ENCODE measurements at regions not wholly inside any gene's neighbourhood (a gene's known extent, or its start where the extent isn't known, plus 50 kb on each side); places are given as distances from the start of the nearest gene placed in this dataset.
A peak's percentile ranks its signal among the peaks of the same experiment; 100 is the strongest.

- Histone ChIP-seq H3K9me3 (ENCODE audit: insufficient read depth in 2 of 2, low read depth in 1 of 2, low read length in 1 of 2) (no peaks in the 10 kb centered on the region), H4K91ac (replicated peaks; ENCODE audit: insufficient read length, low read length) (peak overlapping the region; percentile 26), H4K20me1 (replicated peaks in 1 of 2; ENCODE audit: control insufficient read depth in 1 of 2, insufficient read depth in 2 of 2, low read length in 2 of 2) (peaks cover 17 to 29% of the 10 kb centered on the region in 2 experiments), H2BK12ac (ENCODE audit: low read depth, low read length) (no peak overlapping the region), H2BK20ac (ENCODE audit: low read length) (no peak overlapping the region), H3K27ac (ENCODE audit: low read depth, low read length) (no peak overlapping the region), H4K8ac (ENCODE audit: extremely low read depth, insufficient read depth, low read length) (no peak overlapping the region; the same call in 1 of the 2 replicates), H3K14ac (ENCODE audit: insufficient read length) (no peak overlapping the region), H3K4me2 (ENCODE audit: insufficient read depth in 1 of 2, low read depth in 2 of 2, low read length in 2 of 2) (peak overlapping the region in 1 of 2 experiments; percentile 18; a peak in 1 of 4 replicates), H3K18ac (ENCODE audit: extremely low read depth, low read length) (no peak overlapping the region), H3K56ac (replicated peaks; ENCODE audit: insufficient read length, low read depth, low read length) (no peak overlapping the region), H2AK5ac (ENCODE audit: low read depth, low read length) (no peak overlapping the region), H2AFZ (ENCODE audit: low read length) (no peak overlapping the region), H3K23me2 (ENCODE audit: low read depth, low read length) (0 out of 2 replicates have a peak, but pooled peaks cover 2% of the 10 kb centered on the region), H4K5ac (ENCODE audit: insufficient read length, low read depth, low read length) (no peak overlapping the region), H3K23ac (ENCODE audit: insufficient read length) (no peak overlapping the region), H3K4me3 (ENCODE audit: extremely low read depth in 1 of 4, insufficient read depth in 2 of 4, low read depth in 3 of 4, low read length in 4 of 4) (no peak overlapping the region), H2BK120ac (replicated peaks; ENCODE audit: low read depth, low read length) (no peak overlapping the region), H3K27me3 (replicated peaks in 1 of 4; ENCODE audit: control insufficient read depth in 3 of 4, extremely low read depth in 1 of 4, insufficient read depth in 3 of 4, low read length in 3 of 4) (no peaks in the 10 kb centered on the region), H2BK15ac (ENCODE audit: low read length) (no peak overlapping the region), H3K36me3 (ENCODE audit: control insufficient read depth in 2 of 4, insufficient read depth in 4 of 4, low read length in 3 of 4) (no peaks in the 10 kb centered on the region), H3K9ac (replicated peaks in 1 of 4; ENCODE audit: extremely low read depth in 1 of 4, low read depth in 3 of 4, low read length in 3 of 4) (no peak overlapping the region), H3K79me2 (ENCODE audit: control insufficient read depth in 1 of 2, insufficient read depth in 2 of 2, low read length in 2 of 2) (peaks cover 11 to 94% of the 10 kb centered on the region in 2 experiments), H3K79me1 (ENCODE audit: low read depth, low read length) (peaks cover 35% of the 10 kb centered on the region), H3K4ac (replicated peaks; ENCODE audit: insufficient read length, low read depth, low read length) (no peak overlapping the region), H3K4me1 (replicated peaks in 1 of 4; ENCODE audit: control insufficient read depth in 3 of 4, insufficient read depth in 4 of 4, low read length in 3 of 4) (peaks cover 2 to 61% (median 39%) of the 10 kb centered on the region in 4 experiments), H2BK5ac (ENCODE audit: low read depth, low read length) (0 out of 2 replicates have a peak overlapping the region, but pooled peaks have one; percentile 16)
- DNase-seq (ENCODE audit: low read depth in 1 of 2, low spot score in 2 of 2) (no peak), FAIRE-seq (no peak)
- no peak for TF ChIP-seq KDM5A (IDR thresholded peaks at IDR 0.05; ENCODE audit: low read length)
- TF ChIP-seq CREB1 (IDR thresholded peaks at IDR 0.05), result no peak
- TF ChIP-seq SIRT6 (IDR thresholded peaks at IDR 0.05; ENCODE audit: low read length), result no peak
- ChIA-PET CTCF (ENCODE audit: partially characterized antibody) (interaction anchor here (0.6 to 1.9 kb wide), 6 partner anchors 9 to 52 kb away, joined by 3 to 8 read pairs (median 4); no protein-coding TSS in a partner anchor), POLR2A (ENCODE audit: partially characterized antibody) (interaction anchor here (0.9 to 2.5 kb wide), 3 partner anchors 10 to 94 kb away, joined by 3 to 17 read pairs (median 4); no protein-coding TSS in a partner anchor)
- WGBS, 2 experiments (ENCODE audit: extremely low coverage in 1 of 2, insufficient coverage in 1 of 2, insufficient read length in 1 of 2, insufficient replicate concordance in 2 of 2, low coverage in 1 of 2, low lambda C conversion rate in 2 of 2, missing lambda C conversion rate in 1 of 2), result 77% methylated on average over 8 of the region's 8 CpGs; no CpG with 5 or more reads in 1 of the 2 experiments
Observed at GRCh38 chr17:77381731-77382130, 241.0 kb downstream of the SEC14L1 start.
